ENCODE measurements at regions not wholly inside any gene's neighbourhood (a gene's known extent, or its start where the extent isn't known, plus 50 kb on each side); places are given as distances from the start of the nearest gene placed in this dataset.

GRCh38 chr6:14359438-14359837, 241.9 kb downstream of the CD83 start:
- no peak for TF ChIP-seq CTCF (IDR thresholded peaks at IDR 0.05; ENCODE audit: low read length)
- TF ChIP-seq EZH2 (optimal IDR thresholded peaks at IDR 0.05; ENCODE audit: low read depth, low read length): no peak
- TF ChIP-seq EZH2phosphoT487 (IDR thresholded peaks at IDR 0.05; ENCODE audit: low read length): no peak

Data from MM.1S (cell line).